ENCODE measurements at regions not wholly inside any gene's neighbourhood (a gene's known extent, or its start where the extent isn't known, plus 50 kb on each side); places are given as distances from the start of the nearest gene placed in this dataset.

GRCh38 chr11:115806056-115806455, 301.8 kb upstream of the CADM1 start:
- DNase-seq (ENCODE audit: low read depth, low spot score), result no peak
- no peak overlapping the region for H3K27ac ChIP-seq (ENCODE audit: low read length)
- H3K36me3 ChIP-seq (ENCODE audit: control insufficient read depth, insufficient read depth, low read length), result no peaks in the 10 kb centered on the region
- intact Hi-C loops (cut with micrococcal nuclease; ENCODE audit: unreplicated experiment), result no loop called here
- no peaks in the 10 kb centered on the region for H3K27me3 ChIP-seq (ENCODE audit: control insufficient read depth, insufficient read depth, low read length)
- no peaks in the 10 kb centered on the region; the same call in 1 of the 2 replicates for H3K9me3 ChIP-seq (ENCODE audit: control insufficient read depth, insufficient read depth, low read depth, low read length)
- H3K4me1 ChIP-seq (ENCODE audit: control insufficient read depth, insufficient read depth, low read length), result no peaks in the 10 kb centered on the region
- CTCF ChIA-PET, result interaction anchor here (0.6 kb wide), 1 partner anchor 443 kb away, joined by 3 read pairs; no protein-coding TSS in a partner anchor
- ATAC-seq, result no peak
- in situ Hi-C loops (cut with HindIII; ENCODE audit: low pct_unique_long_range_greater_than_20kb, low sequenced_read_pairs), result no loop called here
- no peak for TF ChIP-seq TCF7L2 (IDR thresholded peaks at IDR 0.05; ENCODE audit: low read depth, low read length)
- no peak for TF ChIP-seq POLR2AphosphoS5 (IDR thresholded peaks at IDR 0.05; ENCODE audit: low read depth, low read length)
- TF ChIP-seq SIN3A (IDR thresholded peaks at IDR 0.05; ENCODE audit: borderline replicate concordance, insufficient read depth, low read depth, low read length), result no peak
- no peak for TF ChIP-seq CTCF (IDR thresholded peaks at IDR 0.05)
- TF ChIP-seq REST (IDR thresholded peaks at IDR 0.05; ENCODE audit: insufficient read depth in 1 of 2, low read depth in 2 of 2, low read length in 1 of 2), result no peak
- POLR2A ChIA-PET, result no interaction called here
- BruUV-seq (replicated peaks), result no TSS peak
- no peak overlapping the region for H3K4me3 ChIP-seq (ENCODE audit: low read depth in 2 of 2, low read length in 2 of 2)

GRCh38 chr11:115803073-115803740, 299.0 kb upstream of the CADM1 start:
- Histone ChIP-seq H3K27ac (ENCODE audit: low read length) (no peak overlapping the region), H3K9me3 (ENCODE audit: control insufficient read depth, insufficient read depth, low read depth, low read length) (no peaks in the 10 kb centered on the region), H3K36me3 (ENCODE audit: control insufficient read depth, insufficient read depth, low read length) (no peaks in the 10 kb centered on the region), H3K4me1 (ENCODE audit: control insufficient read depth, insufficient read depth, low read length) (no peaks in the 10 kb centered on the region), H3K27me3 (ENCODE audit: control insufficient read depth, insufficient read depth, low read length) (no peaks in the 10 kb centered on the region), H3K4me3 (ENCODE audit: low read depth in 2 of 2, low read length in 2 of 2) (no peak overlapping the region)
- TF ChIP-seq REST (IDR thresholded peaks at IDR 0.05; ENCODE audit: insufficient read depth in 1 of 2, low read depth in 2 of 2, low read length in 1 of 2) (no peak), CTCF (IDR thresholded peaks at IDR 0.05) (no peak), POLR2AphosphoS5 (IDR thresholded peaks at IDR 0.05; ENCODE audit: low read depth, low read length) (no peak), SIN3A (IDR thresholded peaks at IDR 0.05; ENCODE audit: borderline replicate concordance, insufficient read depth, low read depth, low read length) (no peak), TCF7L2 (IDR thresholded peaks at IDR 0.05; ENCODE audit: low read depth, low read length) (no peak)
- in situ Hi-C loops (cut with HindIII; ENCODE audit: low pct_unique_long_range_greater_than_20kb, low sequenced_read_pairs), result no loop called here
- POLR2A ChIA-PET, result no interaction called here
- DNase-seq (ENCODE audit: low read depth, low spot score) (no peak), ATAC-seq (no peak)
- intact Hi-C loops (cut with micrococcal nuclease; ENCODE audit: unreplicated experiment), result no loop called here
- CTCF ChIA-PET, result no interaction called here
- no TSS peak for BruUV-seq (replicated peaks)
